ENCODE measurements at regions not wholly inside any gene's neighbourhood (a gene's known extent, or its start where the extent isn't known, plus 50 kb on each side); places are given as distances from the start of the nearest gene placed in this dataset.
"Not testable (repeated sequence)": the region's sequence is repeated elsewhere in the genome, so short reads cannot be mapped to it uniquely, and the experiment has no call there.

GRCh38 chr12:102673606-102674005, 193.2 kb upstream of the IGF1 start:
- no peak overlapping the region for H3K4me3 Mint-ChIP-seq
- H3K9me3 Mint-ChIP-seq = peaks cover 0 to 37% (median 14%) of the 10 kb centered on the region in 11 donors
- intact Hi-C loops (cut with micrococcal nuclease) = no loop called here
- Histone ChIP-seq H3K27ac (ENCODE audit: low read depth, low read length) (no peak overlapping the region), H3K4me3 (ENCODE audit: low read length) (no peak overlapping the region), H3K27me3 (ENCODE audit: control insufficient read depth in 2 of 2, insufficient read depth in 2 of 2, low read length in 2 of 2) (no peaks in the 10 kb centered on the region), H3K36me3 (ENCODE audit: control insufficient read depth in 2 of 3, insufficient read depth in 3 of 3, low read length in 3 of 3) (no peaks in the 10 kb centered on the region), H3K9me3 (ENCODE audit: control insufficient read depth in 2 of 3, low read length in 3 of 3) (peaks cover 0 to 4% (median 0%) of the 10 kb centered on the region in 3 experiments), H3K4me1 (ENCODE audit: control insufficient read depth in 2 of 2, insufficient read depth in 2 of 2, low read length in 2 of 2) (no peaks in the 10 kb centered on the region)
- DNase-seq (no peak), ATAC-seq (no peak)
- H3K27me3 Mint-ChIP-seq = peaks cover 0 to 6% (median 3%) of the 10 kb centered on the region in 5 donors
- POLR2A ChIA-PET = no interaction called here
- peaks cover 0 to 7% (median 0%) of the 10 kb centered on the region in 5 donors for H3K36me3 Mint-ChIP-seq
- CTCF ChIA-PET = no interaction called here
- H3K4me1 Mint-ChIP-seq = no peaks in the 10 kb centered on the region
- no peak overlapping the region for H3K27ac Mint-ChIP-seq

GRCh38 chr12:102672212-102672611, 191.8 kb upstream of the IGF1 start:
- POLR2A ChIA-PET = not testable (repeated sequence)

DNA sequence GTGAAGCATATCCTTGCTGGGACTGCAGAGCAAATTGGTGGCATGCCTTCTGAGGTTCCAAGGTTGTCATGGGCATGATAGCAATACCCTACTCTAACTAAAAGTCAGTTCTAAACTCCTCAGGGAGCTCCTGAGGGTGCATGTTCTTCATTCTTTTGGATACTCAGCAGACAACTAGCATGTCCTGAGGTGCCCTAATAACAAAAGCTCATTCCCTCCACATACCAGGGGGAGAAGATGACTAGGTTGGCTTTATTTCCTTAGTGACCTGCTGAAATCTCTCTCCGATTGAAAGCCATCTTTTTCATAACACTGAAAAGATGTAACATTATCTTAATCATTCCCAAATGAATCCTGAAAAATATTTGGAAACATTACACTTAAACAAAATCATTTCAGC, 188.7 kb upstream of the IGF1 start:
- no peak for DNase-seq
- H3K36me3 ChIP-seq (ENCODE audit: control insufficient read depth in 2 of 3, insufficient read depth in 3 of 3, low read length in 3 of 3) = no peaks in the 10 kb centered on the region
- peaks cover 0 to 13% (median 9%) of the 10 kb centered on the region in 5 donors for H3K27me3 Mint-ChIP-seq
- H3K4me1 Mint-ChIP-seq = no peaks in the 10 kb centered on the region
- no peak overlapping the region for H3K4me3 ChIP-seq (ENCODE audit: low read length)
- no peak for ATAC-seq
- POLR2A ChIA-PET = no interaction called here
- peaks cover 0 to 4% (median 0%) of the 10 kb centered on the region in 3 experiments for H3K9me3 ChIP-seq (ENCODE audit: control insufficient read depth in 2 of 3, low read length in 3 of 3)
- no peaks in the 10 kb centered on the region for H3K4me1 ChIP-seq (ENCODE audit: control insufficient read depth in 2 of 2, insufficient read depth in 2 of 2, low read length in 2 of 2)
- intact Hi-C loops (cut with micrococcal nuclease) = no loop called here
- no peak overlapping the region for H3K4me3 Mint-ChIP-seq
- peaks cover 0 to 19% (median 10%) of the 10 kb centered on the region in 11 donors for H3K9me3 Mint-ChIP-seq
- no peak overlapping the region for H3K27ac Mint-ChIP-seq
- no peaks in the 10 kb centered on the region for H3K27me3 ChIP-seq (ENCODE audit: control insufficient read depth in 2 of 2, insufficient read depth in 2 of 2, low read length in 2 of 2)
- no peak overlapping the region for H3K27ac ChIP-seq (ENCODE audit: low read depth, low read length)
- peaks cover 0 to 6% (median 0%) of the 10 kb centered on the region in 5 donors for H3K36me3 Mint-ChIP-seq
- CTCF ChIA-PET = no interaction called here

More at GRCh38 chr12:102672212-102672611, 191.8 kb upstream of the IGF1 start:
- H3K4me1 Mint-ChIP-seq; CTCF ChIA-PET; H3K27me3 Mint-ChIP-seq; H3K36me3 Mint-ChIP-seq; H3K4me3 ChIP-seq (ENCODE audit: low read length); H3K9me3 ChIP-seq (ENCODE audit: control insufficient read depth in 2 of 3, low read length in 3 of 3); H3K27me3 ChIP-seq (ENCODE audit: control insufficient read depth in 2 of 2, insufficient read depth in 2 of 2, low read length in 2 of 2); ATAC-seq; H3K27ac Mint-ChIP-seq; DNase-seq; H3K27ac ChIP-seq (ENCODE audit: low read depth, low read length); H3K4me3 Mint-ChIP-seq; H3K4me1 ChIP-seq (ENCODE audit: control insufficient read depth in 2 of 2, insufficient read depth in 2 of 2, low read length in 2 of 2); H3K36me3 ChIP-seq (ENCODE audit: control insufficient read depth in 2 of 3, insufficient read depth in 3 of 3, low read length in 3 of 3); intact Hi-C loops (cut with micrococcal nuclease): not testable (repeated sequence)
- peaks cover 0 to 30% (median 14%) of the 10 kb centered on the region in 11 donors for H3K9me3 Mint-ChIP-seq

- H3K4me1 ChIP-seq (ENCODE audit: control insufficient read depth in 2 of 2, insufficient read depth in 2 of 2, low read length in 2 of 2); intact Hi-C loops (cut with micrococcal nuclease); CTCF ChIA-PET; H3K4me3 Mint-ChIP-seq; H3K27me3 ChIP-seq (ENCODE audit: control insufficient read depth in 2 of 2, insufficient read depth in 2 of 2, low read length in 2 of 2); H3K36me3 ChIP-seq (ENCODE audit: control insufficient read depth in 2 of 3, insufficient read depth in 3 of 3, low read length in 3 of 3); H3K27ac ChIP-seq (ENCODE audit: low read depth, low read length); DNase-seq; ATAC-seq; H3K36me3 Mint-ChIP-seq; H3K4me1 Mint-ChIP-seq; H3K4me3 ChIP-seq (ENCODE audit: low read length); H3K27ac Mint-ChIP-seq; POLR2A ChIA-PET; H3K9me3 ChIP-seq (ENCODE audit: control insufficient read depth in 2 of 3, low read length in 3 of 3): not testable (repeated sequence)
- Mint-ChIP-seq H3K27me3 (peaks cover 3 to 13% (median 9%) of the 10 kb centered on the region in 5 donors), H3K9me3 (peaks cover 0 to 19% (median 6%) of the 10 kb centered on the region in 11 donors)
Observed at GRCh38 chr12:102666176-102666575, 185.8 kb upstream of the IGF1 start.

DNA sequence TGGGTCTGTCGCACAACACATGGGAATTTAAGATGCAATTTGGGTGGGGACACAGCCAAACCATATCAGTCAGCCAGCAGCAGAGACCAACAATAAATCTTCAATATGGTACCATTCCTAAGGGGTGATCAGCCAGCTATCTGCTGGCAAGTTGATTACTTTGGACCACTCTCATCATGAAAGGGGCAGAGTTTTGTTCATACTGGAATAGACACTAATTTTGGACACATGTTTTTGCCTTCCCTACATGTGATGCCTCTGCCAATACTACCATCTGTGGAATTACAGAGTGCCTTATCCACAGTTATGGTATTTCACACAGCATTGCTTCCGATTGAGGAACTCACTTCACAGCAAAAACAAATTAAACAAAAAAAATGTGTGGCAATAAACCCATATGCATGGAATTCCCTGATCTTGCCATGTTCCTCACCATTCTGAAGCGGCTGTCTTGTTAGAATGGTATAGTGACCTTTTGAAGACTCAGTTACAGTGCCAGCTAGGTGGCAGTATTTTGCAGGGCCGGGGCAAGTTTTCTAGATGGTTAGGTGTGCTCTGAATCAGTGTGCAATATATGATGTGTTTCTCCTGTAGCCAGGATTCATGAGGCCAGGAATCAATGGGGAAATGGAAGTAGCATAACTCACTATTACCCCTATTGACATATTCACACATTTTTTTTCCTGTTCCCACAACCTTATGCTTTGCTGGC, 179.0 kb upstream of the IGF1 start:
- peaks cover 5 to 42% (median 8%) of the 10 kb centered on the region in 11 donors for H3K9me3 Mint-ChIP-seq
- ChIA-PET POLR2A (no interaction called here), CTCF (no interaction called here)

DNA sequence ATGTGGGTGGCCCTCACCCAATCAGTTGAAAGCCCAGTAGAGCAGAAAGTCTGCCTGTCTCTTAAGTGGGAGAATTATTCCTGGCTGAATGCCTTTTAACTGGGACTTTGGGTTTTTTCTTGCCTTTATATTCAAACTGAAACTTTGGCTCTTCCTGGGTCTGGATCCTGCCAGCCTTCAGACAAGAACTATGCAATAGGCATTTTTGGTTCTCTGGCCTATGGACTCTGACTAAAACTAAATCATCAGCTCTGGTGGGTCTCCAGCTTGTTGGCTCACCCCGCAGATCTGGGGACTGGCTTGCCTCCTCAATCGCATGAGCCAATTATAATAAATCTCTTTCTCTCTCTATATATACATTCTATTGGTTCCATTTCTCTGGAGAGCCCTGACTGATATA, 173.0 kb upstream of the IGF1 start:
- H3K4me3 Mint-ChIP-seq = no peak overlapping the region
- POLR2A ChIA-PET = no interaction called here
- no peaks in the 10 kb centered on the region for H3K27me3 ChIP-seq (ENCODE audit: control insufficient read depth in 2 of 2, insufficient read depth in 2 of 2, low read length in 2 of 2)
- intact Hi-C loops (cut with micrococcal nuclease) = no loop called here
- no peaks in the 10 kb centered on the region for H3K27me3 Mint-ChIP-seq
- H3K9me3 Mint-ChIP-seq = peaks cover 1 to 12% (median 3%) of the 10 kb centered on the region in 11 donors
- H3K27ac ChIP-seq (ENCODE audit: low read depth, low read length) = no peak overlapping the region
- DNase-seq = no peak
- CTCF ChIA-PET = no interaction called here
- ATAC-seq = no peak
- no peak overlapping the region for H3K4me3 ChIP-seq (ENCODE audit: low read length)
- no peaks in the 10 kb centered on the region for H3K4me1 Mint-ChIP-seq
- H3K9me3 ChIP-seq (ENCODE audit: control insufficient read depth in 2 of 3, low read length in 3 of 3) = peaks cover 0 to 4% (median 0%) of the 10 kb centered on the region in 3 experiments
- H3K27ac Mint-ChIP-seq = no peak overlapping the region
- no peaks in the 10 kb centered on the region for H3K36me3 ChIP-seq (ENCODE audit: control insufficient read depth in 2 of 3, insufficient read depth in 3 of 3, low read length in 3 of 3)
- H3K36me3 Mint-ChIP-seq = no peaks in the 10 kb centered on the region
- H3K4me1 ChIP-seq (ENCODE audit: control insufficient read depth in 2 of 2, insufficient read depth in 2 of 2, low read length in 2 of 2) = no peaks in the 10 kb centered on the region

More for the DNA sequence above, 179.0 kb upstream of the IGF1 start:
- no peak for DNase-seq
- Mint-ChIP-seq H3K36me3 (no peaks in the 10 kb centered on the region), H3K4me3 (no peak overlapping the region), H3K27ac (no peak overlapping the region), H3K4me1 (no peaks in the 10 kb centered on the region), H3K27me3 (peaks cover 0 to 6% (median 0%) of the 10 kb centered on the region in 5 donors)
- H3K9me3 ChIP-seq (ENCODE audit: control insufficient read depth in 2 of 3, low read length in 3 of 3) = peaks cover 0 to 4% (median 0%) of the 10 kb centered on the region in 3 experiments
- no peaks in the 10 kb centered on the region for H3K36me3 ChIP-seq (ENCODE audit: control insufficient read depth in 2 of 3, insufficient read depth in 3 of 3, low read length in 3 of 3)
- H3K4me1 ChIP-seq (ENCODE audit: control insufficient read depth in 2 of 2, insufficient read depth in 2 of 2, low read length in 2 of 2) = no peaks in the 10 kb centered on the region
- intact Hi-C loops (cut with micrococcal nuclease) = no loop called here
- H3K27me3 ChIP-seq (ENCODE audit: control insufficient read depth in 2 of 2, insufficient read depth in 2 of 2, low read length in 2 of 2) = no peaks in the 10 kb centered on the region
- ATAC-seq = no peak
- H3K27ac ChIP-seq (ENCODE audit: low read depth, low read length) = no peak overlapping the region
- no peak overlapping the region for H3K4me3 ChIP-seq (ENCODE audit: low read length)

- intact Hi-C loops (cut with micrococcal nuclease) = no loop called here
- Histone ChIP-seq H3K9me3 (ENCODE audit: control insufficient read depth in 2 of 3, low read length in 3 of 3) (peaks cover 0 to 4% (median 0%) of the 10 kb centered on the region in 3 experiments), H3K4me1 (ENCODE audit: control insufficient read depth in 2 of 2, insufficient read depth in 2 of 2, low read length in 2 of 2) (no peaks in the 10 kb centered on the region), H3K27me3 (ENCODE audit: control insufficient read depth in 2 of 2, insufficient read depth in 2 of 2, low read length in 2 of 2) (no peaks in the 10 kb centered on the region), H3K36me3 (ENCODE audit: control insufficient read depth in 2 of 3, insufficient read depth in 3 of 3, low read length in 3 of 3) (no peaks in the 10 kb centered on the region), H3K4me3 (ENCODE audit: low read length) (no peak overlapping the region), H3K27ac (ENCODE audit: low read depth, low read length) (no peak overlapping the region)
- ATAC-seq = no peak
- Mint-ChIP-seq H3K4me3 (no peak overlapping the region), H3K27ac (no peak overlapping the region), H3K4me1 (no peaks in the 10 kb centered on the region), H3K36me3 (no peaks in the 10 kb centered on the region), H3K27me3 (no peaks in the 10 kb centered on the region), H3K9me3 (peaks cover 0 to 6% (median 0%) of the 10 kb centered on the region in 11 donors)
- no peak for DNase-seq
- ChIA-PET POLR2A (no interaction called here), CTCF (no interaction called here)
Observed at GRCh38 chr12:102652645-102653313, 172.4 kb upstream of the IGF1 start.
